ENCODE measurements at regions not wholly inside any gene's neighbourhood (a gene's known extent, or its start where the extent isn't known, plus 50 kb on each side); places are given as distances from the start of the nearest gene placed in this dataset.

GRCh38 chr2:226017107-226017506, 617.6 kb downstream of the NYAP2 start:
- Histone ChIP-seq H2BK120ac (ENCODE audit: low read depth, low read length, poor library complexity, severe bottlenecking) (no peak overlapping the region), H2BK5ac (ENCODE audit: insufficient read length, low read length) (no peak overlapping the region), H3K9ac (ENCODE audit: extremely low read depth, insufficient read length, low read length) (no peak overlapping the region), H3K56ac (ENCODE audit: insufficient read length, low read depth, low read length) (no peak overlapping the region), H3K79me2 (ENCODE audit: insufficient read depth, low read length) (no peaks in the 10 kb centered on the region), H3T11ph (ENCODE audit: low read length) (no peak overlapping the region), H3K23me2 (ENCODE audit: insufficient read length, low read depth, low read length, poor library complexity, severe bottlenecking) (no peaks in the 10 kb centered on the region), H4K5ac (ENCODE audit: insufficient read length, low read depth, low read length) (no peak overlapping the region), H4K91ac (ENCODE audit: insufficient read length, low read depth, low read length) (no peak overlapping the region), H3K4ac (ENCODE audit: low read depth, low read length) (no peak overlapping the region), H3K79me1 (ENCODE audit: insufficient read depth, low read depth, low read length, poor library complexity, severe bottlenecking) (no peaks in the 10 kb centered on the region), H4K8ac (replicated peaks; ENCODE audit: insufficient read length, low read depth, low read length) (no peak overlapping the region), H3K4me2 (ENCODE audit: insufficient read depth, insufficient read length, low read length) (no peak overlapping the region), H3K4me1 (ENCODE audit: insufficient read depth, low read length) (no peaks in the 10 kb centered on the region), H3K14ac (ENCODE audit: insufficient read depth, low read length) (no peak overlapping the region), H2AK5ac (ENCODE audit: insufficient read length, low read length) (no peak overlapping the region), H2BK20ac (ENCODE audit: low read depth, low read length, poor library complexity, severe bottlenecking) (no peak overlapping the region), H3K27me3 (ENCODE audit: insufficient read depth, low read length) (no peaks in the 10 kb centered on the region), H2BK12ac (ENCODE audit: insufficient read length, low read depth, low read length) (no peak overlapping the region), H3K27ac (ENCODE audit: insufficient read length, low read depth, low read length) (no peak overlapping the region), H3K18ac (ENCODE audit: insufficient read length, low read depth, low read length) (no peak overlapping the region), H4K20me1 (ENCODE audit: control insufficient read depth, insufficient read depth, insufficient read length) (no peaks in the 10 kb centered on the region), H3K9me3 (ENCODE audit: control insufficient read depth, low read depth, low read length) (no peaks in the 10 kb centered on the region), H3K23ac (ENCODE audit: insufficient read length, low read depth, low read length) (no peak overlapping the region), H2AFZ (ENCODE audit: low read length) (no peak overlapping the region), H2BK15ac (ENCODE audit: low read depth, low read length) (no peak overlapping the region)
- Mint-ChIP-seq H3K4me3 (no peak overlapping the region), H3K9me3 (peaks cover 19 to 23% of the 10 kb centered on the region in 2 experiments), H3K36me3 (ENCODE audit: insufficient read depth in 1 of 3, low read depth in 3 of 3) (peaks cover 14 to 21% (median 15%) of the 10 kb centered on the region in 3 experiments), H3K27me3 (ENCODE audit: low read depth) (no peaks in the 10 kb centered on the region), H3K4me1 (peaks cover 4 to 8% of the 10 kb centered on the region in 2 experiments), H3K27ac (no peak overlapping the region)
- DNase-seq, result no peak
- WGBS (ENCODE audit: extremely low coverage, insufficient read length, low lambda C conversion rate), result no CpG with 5 or more reads among the region's 3 CpGs
- TF ChIP-seq CTCF (conservative IDR thresholded peaks at IDR 0.05), result no peak

Measured in H9 (cell line).